ENCODE measurements at regions not wholly inside any gene's neighbourhood (a gene's known extent, or its start where the extent isn't known, plus 50 kb on each side); places are given as distances from the start of the nearest gene placed in this dataset.

GRCh38 chr6:74928203-74928602, 277.6 kb downstream of the COL12A1 start:
- DNase-seq (ENCODE audit: low read depth in 2 of 2): no peak
- TF ChIP-seq, protein P1, sequence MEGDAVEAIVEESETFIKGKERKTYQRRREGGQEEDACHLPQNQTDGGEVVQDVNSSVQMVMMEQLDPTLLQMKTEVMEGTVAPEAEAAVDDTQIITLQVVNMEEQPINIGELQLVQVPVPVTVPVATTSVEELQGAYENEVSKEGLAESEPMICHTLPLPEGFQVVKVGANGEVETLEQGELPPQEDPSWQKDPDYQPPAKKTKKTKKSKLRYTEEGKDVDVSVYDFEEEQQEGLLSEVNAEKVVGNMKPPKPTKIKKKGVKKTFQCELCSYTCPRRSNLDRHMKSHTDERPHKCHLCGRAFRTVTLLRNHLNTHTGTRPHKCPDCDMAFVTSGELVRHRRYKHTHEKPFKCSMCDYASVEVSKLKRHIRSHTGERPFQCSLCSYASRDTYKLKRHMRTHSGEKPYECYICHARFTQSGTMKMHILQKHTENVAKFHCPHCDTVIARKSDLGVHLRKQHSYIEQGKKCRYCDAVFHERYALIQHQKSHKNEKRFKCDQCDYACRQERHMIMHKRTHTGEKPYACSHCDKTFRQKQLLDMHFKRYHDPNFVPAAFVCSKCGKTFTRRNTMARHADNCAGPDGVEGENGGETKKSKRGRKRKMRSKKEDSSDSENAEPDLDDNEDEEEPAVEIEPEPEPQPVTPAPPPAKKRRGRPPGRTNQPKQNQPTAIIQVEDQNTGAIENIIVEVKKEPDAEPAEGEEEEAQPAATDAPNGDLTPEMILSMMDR (IDR thresholded peaks at IDR 0.05; ENCODE audit: low read depth, low read length): no peak

DNA sequence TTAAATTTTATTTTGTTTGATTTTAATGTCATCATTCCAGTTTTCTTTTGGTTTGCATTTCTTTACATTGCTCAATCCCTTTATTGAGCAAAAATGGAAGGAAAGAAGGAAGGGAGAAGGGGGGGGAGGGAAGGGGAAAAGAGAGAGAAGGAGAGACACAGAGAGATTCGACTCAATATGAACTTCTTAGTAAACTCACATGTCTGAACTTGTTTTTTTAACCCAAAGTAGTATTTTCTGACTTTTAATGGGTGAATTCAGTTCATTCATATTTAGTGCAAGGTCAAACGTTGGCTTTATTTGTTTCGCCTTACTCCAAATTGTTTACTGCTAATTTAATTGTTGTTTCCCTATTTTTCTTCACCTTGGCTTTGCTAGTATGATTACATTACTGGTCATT, 278.6 kb downstream of the COL12A1 start:
- DNase-seq (ENCODE audit: low read depth in 2 of 2): no peak
- H3K4me3 ChIP-seq (replicated peaks in 1 of 2; ENCODE audit: low read depth in 2 of 2, low read length in 2 of 2): no peak overlapping the region
- TF ChIP-seq, protein P1 (IDR thresholded peaks at IDR 0.05; ENCODE audit: low read depth, low read length): no peak

More at GRCh38 chr6:74928203-74928602, 277.6 kb downstream of the COL12A1 start:
- no peak overlapping the region for H3K4me3 ChIP-seq (replicated peaks in 1 of 2; ENCODE audit: low read depth in 2 of 2, low read length in 2 of 2)

DNA sequence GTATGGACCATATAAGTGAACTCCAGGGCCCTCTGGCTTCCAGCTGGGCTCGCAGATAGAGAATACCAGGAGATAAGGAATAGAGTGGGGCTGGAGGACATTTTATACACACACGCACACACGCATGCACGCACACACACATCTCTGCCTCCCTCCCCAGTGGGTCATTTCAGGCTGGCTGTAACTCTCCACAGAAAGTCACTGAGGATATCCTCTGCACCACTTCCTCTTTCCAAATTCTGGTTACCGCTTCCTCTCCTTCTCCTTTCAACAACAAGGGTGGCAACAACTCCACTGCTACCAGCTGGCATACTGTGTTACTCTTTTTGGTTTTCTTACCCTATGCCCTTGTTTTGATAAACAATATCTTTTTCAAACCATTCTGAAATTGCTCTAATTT, 280.2 kb downstream of the COL12A1 start:
- DNase-seq (ENCODE audit: low read depth in 2 of 2): no peak
- no peak overlapping the region for H3K4me3 ChIP-seq (replicated peaks in 1 of 2; ENCODE audit: low read depth in 2 of 2, low read length in 2 of 2)
- TF ChIP-seq, protein P1 (IDR thresholded peaks at IDR 0.05; ENCODE audit: low read depth, low read length): no peak

DNA sequence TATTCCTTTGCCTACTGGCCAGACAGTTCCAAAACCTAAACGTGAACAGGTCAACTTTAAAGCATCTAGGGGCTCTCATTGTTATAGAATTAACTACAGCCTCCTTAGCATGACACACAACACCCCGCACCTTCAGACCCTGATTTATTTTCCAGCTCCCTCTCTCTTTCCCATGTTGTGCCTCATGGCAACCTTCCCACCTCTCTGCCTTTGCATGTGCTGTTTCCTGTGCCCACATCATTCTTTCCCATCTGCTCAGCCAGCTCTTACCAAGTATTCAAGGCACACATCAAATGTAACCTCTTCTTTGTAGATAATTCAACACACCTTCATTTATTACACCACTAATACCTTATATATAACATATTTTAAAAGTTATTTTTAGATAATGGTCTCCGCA, 291.0 kb downstream of the COL12A1 start:
- H3K4me3 ChIP-seq (replicated peaks in 1 of 2; ENCODE audit: low read depth in 2 of 2, low read length in 2 of 2): no peak overlapping the region
- TF ChIP-seq, protein P1 (IDR thresholded peaks at IDR 0.05; ENCODE audit: low read depth, low read length): no peak
- DNase-seq (ENCODE audit: low read depth in 2 of 2): no peak

- DNase-seq (ENCODE audit: low read depth in 2 of 2): no peak
- TF ChIP-seq, protein P1 (IDR thresholded peaks at IDR 0.05; ENCODE audit: low read depth, low read length): no peak
- no peak overlapping the region for H3K4me3 ChIP-seq (replicated peaks in 1 of 2; ENCODE audit: low read depth in 2 of 2, low read length in 2 of 2)
Observed at GRCh38 chr6:74912234-74912633, 293.6 kb downstream of the COL12A1 start.

DNA sequence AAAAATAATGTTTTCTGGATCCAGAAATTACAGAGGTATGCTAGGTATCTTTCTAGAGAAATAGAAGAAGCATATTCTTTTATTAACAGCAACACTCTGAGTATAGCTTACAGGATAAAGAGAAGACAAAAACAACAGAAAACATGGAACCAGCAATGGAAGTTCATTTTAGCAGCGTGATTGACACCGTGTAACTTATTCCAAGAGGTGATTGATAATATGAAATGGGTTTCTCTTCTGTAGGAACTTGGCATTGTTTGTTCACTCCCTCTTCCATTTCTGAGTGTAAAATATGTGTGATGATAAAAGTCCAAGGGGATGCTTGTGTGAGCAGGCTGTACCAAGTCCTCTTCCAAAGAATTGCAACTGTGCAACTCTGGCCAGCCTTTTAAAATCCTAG, 303.0 kb downstream of the COL12A1 start:
- no peak overlapping the region for H3K4me3 ChIP-seq (replicated peaks in 1 of 2; ENCODE audit: low read depth in 2 of 2, low read length in 2 of 2)
- TF ChIP-seq, protein P1 (IDR thresholded peaks at IDR 0.05; ENCODE audit: low read depth, low read length): no peak

DNA sequence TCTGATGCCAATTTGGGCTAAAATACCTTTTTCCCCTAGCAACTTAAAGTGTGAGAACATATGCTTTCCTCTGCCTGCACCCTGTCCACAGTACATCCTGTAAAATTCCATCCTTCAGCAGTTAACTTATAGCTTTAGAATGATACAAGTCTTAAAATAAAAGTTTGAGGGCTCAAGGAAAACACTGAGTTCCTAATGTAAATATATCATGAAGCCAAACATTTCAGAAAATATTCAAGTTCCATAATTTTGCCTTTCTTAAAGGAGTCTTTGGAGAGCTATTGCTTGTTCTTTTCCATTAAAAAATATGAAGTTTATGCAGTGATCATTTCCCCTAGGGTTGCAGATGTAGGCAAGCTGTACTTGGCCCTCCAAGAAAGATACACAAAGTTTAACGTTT, 303.8 kb downstream of the COL12A1 start:
- DNase-seq (ENCODE audit: low read depth in 2 of 2): no peak
- H3K4me3 ChIP-seq (replicated peaks in 1 of 2; ENCODE audit: low read depth in 2 of 2, low read length in 2 of 2): no peak overlapping the region
- TF ChIP-seq, protein P1 (IDR thresholded peaks at IDR 0.05; ENCODE audit: low read depth, low read length): no peak

More for the DNA sequence above, 303.0 kb downstream of the COL12A1 start:
- DNase-seq (ENCODE audit: low read depth in 2 of 2): no peak
